HepG2 (cell line): ENCODE measurements at regions not wholly inside any gene's neighbourhood (a gene's known extent, or its start where the extent isn't known, plus 50 kb on each side); places are given as distances from the start of the nearest gene placed in this dataset.

Source experiments
- ATAC-seq: fragments of 200-7000 bp; cut with Tn5 transposase; 3 replicates; pipeline ENCODE4 v1.9.1; 2020; ENCODE audit warnings: mild to moderate bottlenecking, moderate library complexity
- BruUV-seq: library from RNA; stranded (reverse); fragments of 400-500 nt; replicated peaks from 2 replicates; lab custom pipeline; 2021; lab: Mats Ljungman, UMichigan
- CTCF ChIA-PET: fragments of 300-600 bp; formaldehyde crosslinking; extraction: SDS; loops from one replicate; lab custom pipeline; 2021; ENCODE audit warnings: low total read pairs, inconsistent platforms, low intra/inter-chr PET ratio; lab: Yijun Ruan, JAX
- POLR2A ChIA-PET: fragments of 350-600 bp; sonication (Branson Sonifier 250); formaldehyde crosslinking; loops from one replicate; lab custom pipeline; 2020; ENCODE audit warnings: antibody characterized with exemption, inconsistent platforms; lab: Yijun Ruan, JAX
- DNase-seq: peaks from one replicate; pipeline ENCODE4 v3.0.0-alpha.2; 2015; ENCODE audit warnings: low spot score
- FAIRE-seq: peaks from 3 replicates; lab custom pipeline; 2011; peaks lifted over from hg19 to GRCh38; lab: Jason Lieb, UNC
- H2AFZ ChIP-seq: one replicate; pipeline ENCODE4 v1.6.1; 2011; ENCODE audit warnings: low read length, inconsistent platforms
- H3K27ac ChIP-seq: fragments of 300-600 bp; 3 replicates; pipeline ENCODE4 v1.8.0; 2011; ENCODE audit warnings: mixed run types, mild to moderate bottlenecking, mixed read lengths, low read length, inconsistent platforms; ENCODE audit not compliant: insufficient read depth; ENCODE audit errors: extremely low read length
- H3K27me3 ChIP-seq, 2 experiments: fragments of 200-600 bp in 1 of 2; 2 replicates in 1 of 2; 3 replicates in 1 of 2; pipeline versions ENCODE4 v1.6.0 to v1.8.0; 2011; ENCODE audit warnings: low read length in 2 of 2, mild to moderate bottlenecking in 2 of 2, moderate library complexity in 2 of 2, inconsistent platforms in 1 of 2; ENCODE audit not compliant: insufficient read depth in 2 of 2, control insufficient read depth in 1 of 2
- H3K36me3 ChIP-seq, 2 experiments: fragments of 200-600 bp in 1 of 2; replicated peaks in 1 of 2; 2 replicates in 1 of 2; 3 replicates in 1 of 2; pipeline versions ENCODE4 v1.5.1 to v1.8.0; 2011; ENCODE audit warnings: low read length in 2 of 2, inconsistent platforms in 1 of 2; ENCODE audit not compliant: insufficient read depth in 2 of 2, control insufficient read depth in 1 of 2
- H3K4me1 ChIP-seq: 2 replicates; pipeline ENCODE4 v1.5.1; 2012; ENCODE audit warnings: low read length, inconsistent platforms; ENCODE audit not compliant: insufficient read depth
- H3K4me2 ChIP-seq: 2 replicates; pipeline ENCODE4 v1.6.0; 2011; ENCODE audit warnings: low read depth, low read length, inconsistent platforms
- H3K4me3 ChIP-seq, 3 experiments: fragments of 200-600 bp in 1 of 3; sonication (generic), shearing (Covaris generic) in 1 of 3; replicated peaks in 1 of 3; 2 replicates each; pipeline ENCODE4 v1.5.1; 2011 to 2016; ENCODE audit warnings: low read length in 3 of 3, inconsistent platforms in 2 of 3, low read depth in 2 of 3, mild to moderate bottlenecking in 2 of 3, control low read depth in 1 of 3, mixed read lengths in 1 of 3; ENCODE audit not compliant: insufficient read depth in 1 of 3
- H3K79me2 ChIP-seq: one replicate; pipeline ENCODE4 v1.6.1; 2011; ENCODE audit warnings: low read length, inconsistent platforms; ENCODE audit not compliant: insufficient read depth
- H3K9ac ChIP-seq: 2 replicates; pipeline ENCODE4 v1.6.0; 2011; ENCODE audit warnings: mild to moderate bottlenecking, low read depth, low read length, inconsistent platforms; ENCODE audit not compliant: insufficient read depth
- H3K9me3 ChIP-seq: 2 replicates; pipeline ENCODE4 v1.5.1; 2012; ENCODE audit warnings: mild to moderate bottlenecking, low read length
- H4K20me1 ChIP-seq: 2 replicates; pipeline ENCODE4 v1.6.0; 2011; ENCODE audit warnings: inconsistent platforms, mild to moderate bottlenecking, low read length, moderate library complexity; ENCODE audit not compliant: insufficient read depth
- AKAP8 ChIP-seq: sonication (generic); formaldehyde crosslinking; IDR thresholded peaks from 2 replicates; pipeline ENCODE4 v1.5.1; 2020; ENCODE audit warnings: mild to moderate bottlenecking, missing genetic modification reagents
- ATF7 ChIP-seq, 2 experiments: fragments of 450-650 bp in 1 of 2; sonication (generic) in 1 of 2; formaldehyde crosslinking in 1 of 2; IDR thresholded peaks; 2 replicates each; pipeline versions ENCODE4 v1.4.0 to v1.6.1; 2016 to 2020; ENCODE audit warnings: antibody characterized with exemption in 1 of 2, mild to moderate bottlenecking in 1 of 2, missing genetic modification reagents in 1 of 2
- HMGA1 ChIP-seq: sonication (generic); formaldehyde crosslinking; conservative IDR thresholded peaks from 2 replicates; pipeline ENCODE4 v1.4.0; 2020; ENCODE audit warnings: missing genetic modification reagents
- HNRNPUL1 ChIP-seq: fragments of 200-400 bp; formaldehyde crosslinking; IDR thresholded peaks from 2 replicates; pipeline ENCODE4 v1.6.1; 2017; ENCODE audit warnings: low read depth, mild to moderate bottlenecking, low read length, moderate library complexity
- HOXA9 ChIP-seq: sonication (generic); formaldehyde crosslinking; IDR thresholded peaks from 2 replicates; pipeline ENCODE4 v1.8.1; 2022; ENCODE audit warnings: missing genetic modification reagents, mild to moderate bottlenecking, moderate library complexity, borderline replicate concordance
- ISL2 ChIP-seq: sonication (generic); formaldehyde crosslinking; IDR thresholded peaks from 2 replicates; pipeline ENCODE4 v1.5.0; 2020; ENCODE audit warnings: missing genetic modification reagents
- RELA ChIP-seq: sonication (generic); formaldehyde crosslinking; IDR thresholded peaks from 2 replicates; pipeline ENCODE4 v1.4.0; 2020; ENCODE audit warnings: missing genetic modification reagents
- RFXAP ChIP-seq: sonication (generic); formaldehyde crosslinking; IDR thresholded peaks from 2 replicates; pipeline ENCODE4 v1.4.0; 2020; ENCODE audit warnings: missing genetic modification reagents, borderline replicate concordance
- SIX1 ChIP-seq: sonication (generic); formaldehyde crosslinking; IDR thresholded peaks from 2 replicates; pipeline ENCODE4 v1.4.0; 2020; ENCODE audit warnings: missing genetic modification reagents, borderline replicate concordance
- SYNCRIP ChIP-seq: fragments of 200-400 bp; formaldehyde crosslinking; IDR thresholded peaks from 2 replicates; pipeline ENCODE4 v1.6.1; 2018; ENCODE audit warnings: mild to moderate bottlenecking, low read depth, low read length; ENCODE audit not compliant: insufficient read depth
- TSC22D2 ChIP-seq: sonication (generic); formaldehyde crosslinking; IDR thresholded peaks from 2 replicates; pipeline ENCODE4 v1.5.1; 2020; ENCODE audit warnings: missing genetic modification reagents, mild to moderate bottlenecking, borderline replicate concordance
- U2AF1 ChIP-seq: fragments of 200-400 bp; formaldehyde crosslinking; optimal IDR thresholded peaks from 2 replicates; pipeline ENCODE3; 2017; ENCODE audit warnings: mild to moderate bottlenecking, low read depth, low read length
- ZNF101 ChIP-seq: sonication (generic); formaldehyde crosslinking; IDR thresholded peaks from 2 replicates; pipeline ENCODE4 v1.4.0; 2020; ENCODE audit warnings: mild to moderate bottlenecking, low read depth, missing genetic modification reagents, borderline replicate concordance
- ZNF224 ChIP-seq: sonication (generic); formaldehyde crosslinking; IDR thresholded peaks from 2 replicates; pipeline ENCODE4 v1.5.0; 2020; ENCODE audit warnings: mild to moderate bottlenecking, missing genetic modification reagents
- ZNF644 ChIP-seq: IDR thresholded peaks from 2 replicates; pipeline ENCODE4 v1.6.1; 2016; ENCODE audit warnings: low read depth
- ZNF772 ChIP-seq: sonication (generic); formaldehyde crosslinking; IDR thresholded peaks from 2 replicates; pipeline ENCODE4 v1.5.0; 2020; ENCODE audit warnings: mild to moderate bottlenecking, missing genetic modification reagents
- WGBS: methylation state at CpG from one replicate; pipeline ENCODE4 v1.1.6; 2017; ENCODE audit warnings: low lambda C conversion rate; 5-methylcytosine and 5-hydroxymethylcytosine counted together
- in situ Hi-C: cut with HindIII; loops from 2 replicates; pipeline ENCODE4 v1.10.0; 2017; ENCODE audit warnings: low pct_unique_long_range_greater_than_20kb; ENCODE audit not compliant: extremely low pct_ligation_motif_present
- intact Hi-C: fragments of 100-400 bp; cut with micrococcal nuclease; formaldehyde crosslinking; loops from one replicate; pipeline ENCODE4 v1.10.0; 2022; ENCODE audit not compliant: unreplicated experiment
- TF ChIP-seq, protein P1 (sequence below): sonication (generic); formaldehyde crosslinking; IDR thresholded peaks from 2 replicates; pipeline ENCODE4 v1.5.0; 2020; ENCODE audit warnings: missing genetic modification reagents
- TF ChIP-seq, protein P2 (sequence below): sonication (generic); formaldehyde crosslinking; IDR thresholded peaks from 2 replicates; pipeline ENCODE4 v1.4.0; 2020; ENCODE audit warnings: missing genetic modification reagents, borderline replicate concordance

- TF ChIP-seq HOXA9 (CRISPR knock-in tag): no peak
- no peak for TF ChIP-seq HMGA1 (CRISPR knock-in tag)
- TF ChIP-seq, protein P1, sequence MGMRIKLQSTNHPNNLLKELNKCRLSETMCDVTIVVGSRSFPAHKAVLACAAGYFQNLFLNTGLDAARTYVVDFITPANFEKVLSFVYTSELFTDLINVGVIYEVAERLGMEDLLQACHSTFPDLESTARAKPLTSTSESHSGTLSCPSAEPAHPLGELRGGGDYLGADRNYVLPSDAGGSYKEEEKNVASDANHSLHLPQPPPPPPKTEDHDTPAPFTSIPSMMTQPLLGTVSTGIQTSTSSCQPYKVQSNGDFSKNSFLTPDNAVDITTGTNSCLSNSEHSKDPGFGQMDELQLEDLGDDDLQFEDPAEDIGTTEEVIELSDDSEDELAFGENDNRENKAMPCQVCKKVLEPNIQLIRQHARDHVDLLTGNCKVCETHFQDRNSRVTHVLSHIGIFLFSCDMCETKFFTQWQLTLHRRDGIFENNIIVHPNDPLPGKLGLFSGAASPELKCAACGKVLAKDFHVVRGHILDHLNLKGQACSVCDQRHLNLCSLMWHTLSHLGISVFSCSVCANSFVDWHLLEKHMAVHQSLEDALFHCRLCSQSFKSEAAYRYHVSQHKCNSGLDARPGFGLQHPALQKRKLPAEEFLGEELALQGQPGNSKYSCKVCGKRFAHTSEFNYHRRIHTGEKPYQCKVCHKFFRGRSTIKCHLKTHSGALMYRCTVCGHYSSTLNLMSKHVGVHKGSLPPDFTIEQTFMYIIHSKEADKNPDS (CRISPR knock-in tag): no peak
- no peak for TF ChIP-seq SIX1 (CRISPR knock-in tag)
These were observed 508.8 kb downstream of the ZEB2 start (continued) for GRCh38 chr2:144011098-144011497.

- no TSS peak for BruUV-seq
- no peak for TF ChIP-seq TSC22D2 (CRISPR knock-in tag)
- TF ChIP-seq ISL2: no peak
- TF ChIP-seq ZNF644 (CRISPR knock-in tag): no peak
- TF ChIP-seq AKAP8: no peak
- TF ChIP-seq RELA (CRISPR knock-in tag): no peak
- TF ChIP-seq ZNF101: no peak
- no peak for TF ChIP-seq U2AF1
- TF ChIP-seq HNRNPUL1: no peak
- TF ChIP-seq SYNCRIP: no peak
- TF ChIP-seq, protein P2, sequence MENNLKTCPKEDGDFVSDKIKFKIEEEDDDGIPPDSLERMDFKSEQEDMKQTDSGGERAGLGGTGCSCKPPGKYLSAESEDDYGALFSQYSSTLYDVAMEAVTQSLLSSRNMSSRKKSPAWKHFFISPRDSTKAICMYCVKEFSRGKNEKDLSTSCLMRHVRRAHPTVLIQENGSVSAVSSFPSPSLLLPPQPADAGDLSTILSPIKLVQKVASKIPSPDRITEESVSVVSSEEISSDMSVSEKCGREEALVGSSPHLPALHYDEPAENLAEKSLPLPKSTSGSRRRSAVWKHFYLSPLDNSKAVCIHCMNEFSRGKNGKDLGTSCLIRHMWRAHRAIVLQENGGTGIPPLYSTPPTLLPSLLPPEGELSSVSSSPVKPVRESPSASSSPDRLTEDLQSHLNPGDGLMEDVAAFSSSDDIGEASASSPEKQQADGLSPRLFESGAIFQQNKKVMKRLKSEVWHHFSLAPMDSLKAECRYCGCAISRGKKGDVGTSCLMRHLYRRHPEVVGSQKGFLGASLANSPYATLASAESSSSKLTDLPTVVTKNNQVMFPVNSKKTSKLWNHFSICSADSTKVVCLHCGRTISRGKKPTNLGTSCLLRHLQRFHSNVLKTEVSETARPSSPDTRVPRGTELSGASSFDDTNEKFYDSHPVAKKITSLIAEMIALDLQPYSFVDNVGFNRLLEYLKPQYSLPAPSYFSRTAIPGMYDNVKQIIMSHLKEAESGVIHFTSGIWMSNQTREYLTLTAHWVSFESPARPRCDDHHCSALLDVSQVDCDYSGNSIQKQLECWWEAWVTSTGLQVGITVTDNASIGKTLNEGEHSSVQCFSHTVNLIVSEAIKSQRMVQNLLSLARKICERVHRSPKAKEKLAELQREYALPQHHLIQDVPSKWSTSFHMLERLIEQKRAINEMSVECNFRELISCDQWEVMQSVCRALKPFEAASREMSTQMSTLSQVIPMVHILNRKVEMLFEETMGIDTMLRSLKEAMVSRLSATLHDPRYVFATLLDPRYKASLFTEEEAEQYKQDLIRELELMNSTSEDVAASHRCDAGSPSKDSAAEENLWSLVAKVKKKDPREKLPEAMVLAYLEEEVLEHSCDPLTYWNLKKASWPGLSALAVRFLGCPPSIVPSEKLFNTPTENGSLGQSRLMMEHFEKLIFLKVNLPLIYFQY (CRISPR knock-in tag): no peak
- no peak for TF ChIP-seq ZNF224 (CRISPR knock-in tag)
- no peak for TF ChIP-seq ATF7 (IDR thresholded peaks at IDR 0.05)
- no peak for TF ChIP-seq ATF7 (CRISPR knock-in tag; IDR thresholded peaks at IDR 0.05)
- TF ChIP-seq ZNF772: no peak
- no peak for TF ChIP-seq RFXAP (CRISPR knock-in tag)
These were observed 509.7 kb downstream of the ZEB2 start for GRCh38 chr2:144010096-144010836.

More at GRCh38 chr2:144010096-144010836, 509.7 kb downstream of the ZEB2 start:
- H3K4me3 ChIP-seq: no peak overlapping the region
- H3K27me3 ChIP-seq: no peaks in the 10 kb centered on the region; a peak in 1 of 5 replicates
- H3K79me2 ChIP-seq: no peaks in the 10 kb centered on the region
- H4K20me1 ChIP-seq: no peaks in the 10 kb centered on the region
- CTCF ChIA-PET: no interaction called here
- intact Hi-C loops (no loop called here), in situ Hi-C loops (no loop called here)
- no peaks in the 10 kb centered on the region for H3K9me3 ChIP-seq
- FAIRE-seq (no peak), ATAC-seq (no peak), DNase-seq (no peak)
- H3K4me2 ChIP-seq: no peak overlapping the region
- H3K36me3 ChIP-seq: no peaks in the 10 kb centered on the region
- POLR2A ChIA-PET: no interaction called here
- no peaks in the 10 kb centered on the region for H3K4me1 ChIP-seq
- 32% methylated on average over 1 of the region's 1 CpG for WGBS
- no peak overlapping the region for H3K9ac ChIP-seq
- no peak overlapping the region for H2AFZ ChIP-seq
- no peak overlapping the region for H3K27ac ChIP-seq
